Activated naive CD8-positive, alpha-beta T cell treated with anti-CD3 and anti-CD28 coated beads for 36 hours (primary cell): ENCODE measurements at regions not wholly inside any gene's neighbourhood (a gene's known extent, or its start where the extent isn't known, plus 50 kb on each side); places are given as distances from the start of the nearest gene placed in this dataset.

ENCODE experiments used
- DNase-seq: peaks from one replicate; pipeline ENCODE4 v3.0.0; 2021
- H3K27ac Mint-ChIP-seq: one replicate; pipeline ENCODE4 v1.8.0; 2022; ENCODE audit warnings: mild to moderate bottlenecking, moderate library complexity, mixed read lengths
- H3K27me3 Mint-ChIP-seq: one replicate; pipeline ENCODE4 v1.8.0; 2022; ENCODE audit warnings: mild to moderate bottlenecking, mixed read lengths
- H3K36me3 Mint-ChIP-seq: one replicate; pipeline ENCODE4 v1.8.0; 2021; ENCODE audit warnings: mild to moderate bottlenecking, mixed read lengths
- H3K4me1 Mint-ChIP-seq: one replicate; pipeline ENCODE4 v1.8.0; 2021; ENCODE audit warnings: mixed read lengths
- H3K4me3 Mint-ChIP-seq: one replicate; pipeline ENCODE4 v1.8.0; 2022; ENCODE audit warnings: mild to moderate bottlenecking, moderate library complexity, mixed read lengths
- H3K9me3 Mint-ChIP-seq: one replicate; pipeline ENCODE4 v1.8.0; 2022; ENCODE audit warnings: mixed read lengths

GRCh38 chr5:54848581-54848980, 136.8 kb downstream of the ESM1 start:
- Mint-ChIP-seq H3K4me3 (no peak overlapping the region), H3K36me3 (no peaks in the 10 kb centered on the region), H3K9me3 (no peaks in the 10 kb centered on the region), H3K27me3 (peaks cover 5% of the 10 kb centered on the region), H3K27ac (no peak overlapping the region), H3K4me1 (peaks cover 6% of the 10 kb centered on the region)
- no peak for DNase-seq

- Mint-ChIP-seq H3K9me3 (no peaks in the 10 kb centered on the region), H3K4me3 (no peak overlapping the region), H3K27ac (no peak overlapping the region), H3K27me3 (peaks cover 5% of the 10 kb centered on the region), H3K4me1 (peaks cover 11% of the 10 kb centered on the region), H3K36me3 (no peaks in the 10 kb centered on the region)
- DNase-seq = no peak
These were observed 139.8 kb downstream of the ESM1 start for GRCh38 chr5:54845567-54845941.

GRCh38 chr5:54844905-54845566, 140.4 kb downstream of the ESM1 start:
- Mint-ChIP-seq H3K36me3 (no peaks in the 10 kb centered on the region), H3K9me3 (no peaks in the 10 kb centered on the region), H3K27ac (no peak overlapping the region), H3K4me1 (peaks cover 13% of the 10 kb centered on the region), H3K27me3 (peaks cover 5% of the 10 kb centered on the region), H3K4me3 (no peak overlapping the region)
- DNase-seq = no peak

- DNase-seq = no peak
- peaks cover 19% of the 10 kb centered on the region for H3K4me1 Mint-ChIP-seq
- H3K4me3 Mint-ChIP-seq = no peak overlapping the region
- H3K27ac Mint-ChIP-seq = no peak overlapping the region
- peaks cover 5% of the 10 kb centered on the region for H3K27me3 Mint-ChIP-seq
- no peaks in the 10 kb centered on the region for H3K36me3 Mint-ChIP-seq
- H3K9me3 Mint-ChIP-seq = no peaks in the 10 kb centered on the region
These were observed 141.1 kb downstream of the ESM1 start for GRCh38 chr5:54844266-54844665.

GRCh38 chr5:54841481-54841880, 143.9 kb downstream of the ESM1 start:
- Mint-ChIP-seq H3K9me3 (no peaks in the 10 kb centered on the region), H3K27ac (no peak overlapping the region), H3K4me1 (peaks cover 28% of the 10 kb centered on the region), H3K36me3 (no peaks in the 10 kb centered on the region), H3K4me3 (no peak overlapping the region), H3K27me3 (peaks cover 10% of the 10 kb centered on the region)
- DNase-seq = no peak

- no peak overlapping the region for H3K4me3 Mint-ChIP-seq
- H3K27me3 Mint-ChIP-seq = peaks cover 10% of the 10 kb centered on the region
- no peak for DNase-seq
- H3K9me3 Mint-ChIP-seq = no peaks in the 10 kb centered on the region
- peaks cover 26% of the 10 kb centered on the region for H3K4me1 Mint-ChIP-seq
- H3K36me3 Mint-ChIP-seq = no peaks in the 10 kb centered on the region
- H3K27ac Mint-ChIP-seq = no peak overlapping the region
These were observed 146.6 kb downstream of the ESM1 start for GRCh38 chr5:54838843-54839242.

- no peak for DNase-seq
- no peaks in the 10 kb centered on the region for H3K9me3 Mint-ChIP-seq
- peaks cover 27% of the 10 kb centered on the region for H3K4me1 Mint-ChIP-seq
- H3K4me3 Mint-ChIP-seq = no peak overlapping the region
- no peak overlapping the region for H3K27ac Mint-ChIP-seq
- H3K36me3 Mint-ChIP-seq = no peaks in the 10 kb centered on the region
- H3K27me3 Mint-ChIP-seq = peaks cover 10% of the 10 kb centered on the region
These were observed 147.4 kb downstream of the ESM1 start for GRCh38 chr5:54837981-54838380.

- H3K27ac Mint-ChIP-seq = no peak overlapping the region
- H3K4me1 Mint-ChIP-seq = peaks cover 30% of the 10 kb centered on the region
- no peaks in the 10 kb centered on the region for H3K36me3 Mint-ChIP-seq
- no peak for DNase-seq
- H3K4me3 Mint-ChIP-seq = no peak overlapping the region
- H3K9me3 Mint-ChIP-seq = no peaks in the 10 kb centered on the region
- H3K27me3 Mint-ChIP-seq = peaks cover 10% of the 10 kb centered on the region
These were observed 148.3 kb downstream of the ESM1 start for GRCh38 chr5:54837093-54837492.

- Mint-ChIP-seq H3K4me1 (peaks cover 25% of the 10 kb centered on the region), H3K36me3 (no peaks in the 10 kb centered on the region), H3K27me3 (peaks cover 10% of the 10 kb centered on the region), H3K4me3 (no peak overlapping the region), H3K27ac (no peak overlapping the region), H3K9me3 (no peaks in the 10 kb centered on the region)
- DNase-seq = no peak
These were observed 149.7 kb downstream of the ESM1 start for GRCh38 chr5:54835647-54836046.

GRCh38 chr5:54834121-54834842, 151.1 kb downstream of the ESM1 start:
- H3K27me3 Mint-ChIP-seq = peaks cover 12% of the 10 kb centered on the region
- no peak overlapping the region for H3K4me3 Mint-ChIP-seq
- no peak for DNase-seq
- H3K4me1 Mint-ChIP-seq = peaks cover 17% of the 10 kb centered on the region
- no peaks in the 10 kb centered on the region for H3K36me3 Mint-ChIP-seq
- no peak overlapping the region for H3K27ac Mint-ChIP-seq
- no peaks in the 10 kb centered on the region for H3K9me3 Mint-ChIP-seq

- Mint-ChIP-seq H3K4me1 (peaks cover 16% of the 10 kb centered on the region), H3K4me3 (no peak overlapping the region), H3K27ac (no peak overlapping the region), H3K36me3 (no peaks in the 10 kb centered on the region), H3K9me3 (no peaks in the 10 kb centered on the region), H3K27me3 (peaks cover 14% of the 10 kb centered on the region)
- no peak for DNase-seq
These were observed 151.8 kb downstream of the ESM1 start for GRCh38 chr5:54833590-54833989.

- Mint-ChIP-seq H3K27ac (no peak overlapping the region), H3K27me3 (peaks cover 7% of the 10 kb centered on the region), H3K4me1 (peaks cover 8% of the 10 kb centered on the region), H3K4me3 (no peak overlapping the region), H3K36me3 (no peaks in the 10 kb centered on the region), H3K9me3 (no peaks in the 10 kb centered on the region)
- DNase-seq = no peak
These were observed 152.5 kb downstream of the ESM1 start for GRCh38 chr5:54832858-54833257.

GRCh38 chr5:54832045-54832444, 153.3 kb downstream of the ESM1 start:
- Mint-ChIP-seq H3K27me3 (peaks cover 4% of the 10 kb centered on the region), H3K36me3 (no peaks in the 10 kb centered on the region), H3K27ac (no peak overlapping the region), H3K9me3 (no peaks in the 10 kb centered on the region), H3K4me1 (peaks cover 8% of the 10 kb centered on the region), H3K4me3 (no peak overlapping the region)
- DNase-seq = no peak

- no peaks in the 10 kb centered on the region for H3K36me3 Mint-ChIP-seq
- peaks cover 4% of the 10 kb centered on the region for H3K27me3 Mint-ChIP-seq
- H3K4me3 Mint-ChIP-seq = no peak overlapping the region
- H3K4me1 Mint-ChIP-seq = peaks cover 8% of the 10 kb centered on the region
- H3K9me3 Mint-ChIP-seq = no peaks in the 10 kb centered on the region
- no peak for DNase-seq
- H3K27ac Mint-ChIP-seq = no peak overlapping the region
These were observed 154.2 kb downstream of the ESM1 start for GRCh38 chr5:54831233-54831632.

- no peak overlapping the region for H3K27ac Mint-ChIP-seq
- H3K27me3 Mint-ChIP-seq = peaks cover 4% of the 10 kb centered on the region
- peaks cover 8% of the 10 kb centered on the region for H3K4me1 Mint-ChIP-seq
- no peak for DNase-seq
- H3K9me3 Mint-ChIP-seq = no peaks in the 10 kb centered on the region
- H3K36me3 Mint-ChIP-seq = no peaks in the 10 kb centered on the region
- H3K4me3 Mint-ChIP-seq = no peak overlapping the region
These were observed 155.5 kb downstream of the ESM1 start for GRCh38 chr5:54829676-54830535.
